ENCODE measurements at regions not wholly inside any gene's neighbourhood (a gene's known extent, or its start where the extent isn't known, plus 50 kb on each side); places are given as distances from the start of the nearest gene placed in this dataset.

- DNase-seq = no peak
These were observed 115.0 kb upstream of the RMDN2 start for GRCh38 chr2:37809931-37810570.

GRCh38 chr2:37812414-37812813, 112.7 kb upstream of the RMDN2 start:
- no peak for DNase-seq

DNA sequence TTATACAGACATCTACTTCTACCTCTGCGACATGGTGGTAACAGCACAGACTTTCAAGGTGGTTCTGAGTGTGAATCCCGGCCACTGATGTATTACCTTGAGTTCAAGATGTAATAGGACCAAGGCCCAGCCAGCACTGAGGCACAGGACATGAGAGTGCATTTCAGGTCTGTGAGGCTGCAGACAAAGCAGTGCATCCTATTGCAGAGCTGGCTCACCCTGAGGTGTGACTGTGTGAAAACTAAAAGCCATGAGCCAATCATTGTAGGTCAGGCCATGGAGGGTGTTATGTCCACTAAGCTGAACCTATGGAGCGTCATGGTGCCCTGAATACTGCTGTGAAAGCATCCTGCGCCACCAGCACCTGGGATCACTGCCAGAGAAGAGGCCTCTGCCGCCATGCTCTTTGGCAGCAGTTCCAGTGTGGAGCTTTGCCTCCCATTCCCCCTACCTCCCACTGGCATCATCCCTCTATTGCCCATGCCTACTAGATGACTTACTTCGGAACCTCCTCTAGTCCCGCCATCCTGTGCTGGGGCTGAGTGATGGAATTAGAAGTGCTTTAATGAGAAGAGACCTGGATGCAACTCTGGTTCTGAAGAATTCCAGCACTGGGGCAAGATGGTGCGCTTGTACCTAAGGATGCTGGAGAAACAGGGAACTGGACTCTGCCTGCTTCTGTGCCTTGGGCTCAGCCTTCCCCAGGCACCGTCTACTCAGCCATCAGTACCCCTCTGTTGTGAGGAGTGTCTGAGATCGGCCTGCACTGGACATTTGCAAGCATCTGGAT, 112.0 kb upstream of the RMDN2 start:
- no peak for DNase-seq

DNA sequence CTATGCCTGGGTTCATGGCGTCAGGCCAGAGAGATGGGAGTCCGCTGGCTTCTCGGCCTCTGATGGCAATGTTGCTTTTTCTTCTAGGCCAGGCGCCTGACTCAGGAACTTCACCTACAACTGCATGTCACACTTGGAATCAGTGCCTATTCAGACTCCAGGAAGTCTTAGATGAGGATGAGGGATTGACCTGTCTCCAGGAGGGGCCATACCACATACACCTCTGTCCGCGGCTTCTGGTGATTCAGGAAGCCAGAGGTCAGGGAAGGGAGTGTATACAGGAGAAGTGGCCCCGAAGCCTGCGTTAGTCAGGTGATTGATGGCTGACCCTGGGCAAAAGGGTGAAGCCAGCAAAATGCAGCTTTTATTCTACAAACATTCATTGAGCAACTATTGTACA, 109.1 kb upstream of the RMDN2 start:
- DNase-seq = no peak

DNA sequence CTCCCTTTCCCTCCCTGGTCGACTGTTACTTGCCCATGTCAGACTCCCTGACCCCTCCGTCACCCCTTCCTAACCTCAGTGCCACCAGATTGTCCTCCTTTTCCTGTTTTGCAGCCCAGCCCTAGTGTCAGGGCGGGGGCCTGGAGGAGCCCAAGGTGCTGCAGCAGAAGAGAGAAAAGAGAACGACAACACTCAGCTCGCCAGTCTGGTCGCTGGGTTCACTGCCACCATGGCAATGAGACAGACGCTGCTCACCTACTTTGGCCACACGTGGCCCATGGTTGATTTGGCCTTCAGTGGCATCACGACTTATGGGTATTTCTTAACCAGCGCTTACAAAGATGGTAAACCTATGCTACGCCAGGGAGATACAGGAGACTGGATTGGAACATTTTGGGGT, 108.4 kb upstream of the RMDN2 start:
- DNase-seq = no peak

GRCh38 chr2:37819186-37819585, 105.9 kb upstream of the RMDN2 start:
- no peak for DNase-seq

GRCh38 chr2:37820471-37820986, 104.6 kb upstream of the RMDN2 start:
- DNase-seq = no peak

- DNase-seq = no peak
These were observed 99.5 kb upstream of the RMDN2 start for GRCh38 chr2:37825586-37825985.

- DNase-seq = no peak
These were observed 98.5 kb upstream of the RMDN2 start for GRCh38 chr2:37826611-37827010.

DNA sequence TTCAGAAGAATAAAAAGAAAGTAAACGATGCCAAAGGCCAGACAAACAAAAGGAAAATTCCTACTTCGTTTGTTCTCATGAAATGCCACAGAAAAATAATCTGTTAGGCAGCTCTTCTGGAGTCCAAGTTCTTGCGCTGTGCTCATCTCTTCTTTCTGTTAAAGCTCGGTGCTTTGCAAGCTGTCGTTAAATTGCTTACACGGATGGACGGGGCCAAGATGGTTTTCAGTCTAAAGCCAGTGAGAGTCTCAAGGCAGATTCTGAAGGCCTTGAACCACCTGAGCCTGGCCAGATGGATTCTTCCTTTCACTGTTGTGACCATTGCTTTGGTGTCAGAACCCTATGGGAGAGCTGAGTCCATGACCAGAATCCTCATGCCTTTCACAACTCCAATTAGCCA, 97.6 kb upstream of the RMDN2 start:
- DNase-seq = no peak

DNA sequence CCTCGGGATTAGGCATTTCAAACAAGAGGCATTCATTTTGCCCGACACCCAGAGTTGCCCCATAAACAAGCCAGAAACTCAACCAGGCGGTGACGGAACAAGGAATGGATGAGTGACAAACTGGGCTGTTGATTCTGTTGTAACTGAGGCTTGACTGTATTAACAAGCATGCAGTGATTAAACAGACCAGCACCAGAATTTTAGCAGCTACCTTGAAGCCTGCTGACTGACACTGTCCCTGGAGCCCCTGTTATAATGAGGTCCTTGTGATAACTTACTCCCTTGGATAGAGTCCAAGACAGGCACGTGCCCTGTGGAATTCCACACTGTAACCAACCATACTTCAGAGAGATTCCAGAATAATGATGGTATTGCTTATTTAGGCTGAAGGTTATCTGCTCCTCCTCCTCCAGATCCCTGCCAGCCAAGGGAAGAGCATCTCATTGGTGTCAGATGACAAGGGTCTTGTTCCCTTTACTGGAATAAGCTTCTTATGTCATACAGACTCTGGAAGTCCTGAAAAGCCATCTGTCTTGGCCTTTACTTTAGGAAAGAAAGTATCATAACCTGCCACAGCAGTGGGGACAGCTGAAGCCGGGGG, 97.1 kb upstream of the RMDN2 start:
- no peak for DNase-seq

GRCh38 chr2:37829202-37829601, 95.9 kb upstream of the RMDN2 start:
- DNase-seq = peak; percentile 39

- no peak for DNase-seq
These were observed 95.3 kb upstream of the RMDN2 start for GRCh38 chr2:37829616-37830395.

DNA sequence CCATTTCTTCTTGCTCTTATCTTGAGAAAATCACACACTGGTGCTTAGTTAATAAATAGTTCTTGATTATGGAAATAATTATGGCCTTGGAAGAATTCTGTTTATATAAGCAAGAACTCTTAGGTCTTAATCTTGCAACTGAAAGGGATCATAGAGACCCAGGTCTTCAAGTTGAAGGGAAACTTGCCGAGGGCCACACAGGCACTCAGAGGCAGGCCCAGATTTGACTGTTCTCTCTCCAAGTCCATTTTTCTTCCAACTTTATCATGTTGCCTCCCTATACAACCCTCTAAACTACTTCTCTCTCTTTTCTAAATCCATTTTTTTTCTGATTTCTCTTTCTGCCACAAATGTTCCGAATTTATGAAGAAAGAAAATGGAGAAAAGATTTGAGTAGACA, 94.5 kb upstream of the RMDN2 start:
- DNase-seq = no peak

DNA sequence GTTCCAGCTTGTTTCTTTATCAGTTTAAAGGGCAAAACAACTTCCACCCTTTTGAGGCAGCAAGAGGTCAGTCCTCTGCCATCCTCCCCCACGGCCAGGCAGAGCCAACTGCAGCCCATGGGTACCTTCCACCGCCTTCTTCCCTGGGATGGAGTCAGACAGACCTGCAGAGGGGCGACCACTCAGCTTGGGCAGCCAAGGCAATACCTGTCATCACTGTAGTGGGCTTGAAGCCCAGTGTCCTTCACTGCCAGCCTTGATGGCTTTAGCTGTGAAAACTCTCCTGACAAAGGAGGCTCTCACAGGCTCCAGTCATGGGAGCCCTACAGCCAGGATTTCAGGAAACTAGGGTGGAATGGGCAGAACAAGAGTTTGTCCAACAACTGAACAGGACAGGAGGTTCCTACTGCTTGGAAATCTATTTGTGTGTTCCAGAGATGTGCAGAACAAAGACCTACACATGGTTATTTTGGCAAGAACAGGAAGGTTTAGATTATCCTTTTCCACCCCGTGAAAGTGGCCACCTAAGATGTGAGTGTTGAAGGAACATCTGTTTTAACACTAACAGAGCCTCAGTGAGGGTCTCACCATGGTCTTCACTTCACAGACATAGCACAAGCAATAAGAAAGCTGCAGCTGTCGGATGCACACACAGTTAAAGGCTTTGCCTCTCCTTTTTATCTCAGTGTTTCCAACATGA, 93.9 kb upstream of the RMDN2 start:
- no peak for DNase-seq

DNA sequence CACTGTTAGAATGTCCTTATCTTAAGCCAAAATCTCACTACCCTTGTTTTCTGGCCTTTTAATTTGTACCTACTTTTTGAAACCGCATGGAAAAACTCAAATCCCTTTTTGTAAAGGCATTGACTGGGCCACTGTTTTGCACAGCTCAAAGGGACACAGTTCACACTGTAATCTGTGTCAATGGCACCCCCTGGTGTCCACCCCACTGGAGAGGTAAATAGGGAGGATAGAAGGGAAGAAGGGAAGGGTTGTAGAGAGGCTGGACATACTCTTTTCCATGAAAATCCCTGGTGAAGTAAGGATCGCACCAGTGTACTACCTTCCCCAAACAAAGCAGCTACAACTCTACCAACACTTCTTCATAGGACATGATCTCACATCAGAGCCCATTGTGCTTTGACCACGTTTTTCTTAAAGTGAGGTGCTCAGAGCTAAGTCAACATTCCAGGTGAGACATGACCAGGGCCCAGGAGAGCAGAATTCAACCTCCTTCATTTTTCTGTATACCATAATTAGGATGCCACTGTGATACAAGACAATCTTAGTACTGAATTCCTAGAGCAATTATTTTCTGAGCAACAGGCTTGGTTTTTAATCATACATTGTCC, 92.4 kb upstream of the RMDN2 start:
- peak; percentile 76 for DNase-seq

DNA sequence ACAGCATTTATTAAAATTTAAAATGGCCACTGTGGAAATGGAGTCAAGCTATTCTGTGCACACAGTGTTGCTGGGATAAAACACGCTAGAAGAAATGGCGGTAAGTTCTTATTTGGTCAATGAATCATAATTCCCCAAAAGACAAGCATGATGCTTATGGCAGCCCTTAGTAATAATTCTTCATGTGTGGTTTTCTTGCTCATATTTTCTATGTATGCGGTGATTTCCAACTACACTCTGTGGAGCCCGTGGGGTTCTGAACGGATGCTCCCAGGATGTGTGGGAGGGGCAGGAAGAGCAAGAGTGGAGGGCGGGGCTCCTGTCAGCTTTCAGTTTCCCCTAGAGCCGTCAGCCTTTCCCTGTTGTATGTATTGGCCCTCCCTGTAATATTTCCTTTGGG, 91.7 kb upstream of the RMDN2 start:
- no peak for DNase-seq

GRCh38 chr2:37836270-37836669, 88.8 kb upstream of the RMDN2 start:
- DNase-seq = no peak

- no peak for DNase-seq
These were observed 88.4 kb upstream of the RMDN2 start for GRCh38 chr2:37836711-37837110.

- no peak for DNase-seq
These were observed 87.3 kb upstream of the RMDN2 start for GRCh38 chr2:37837628-37838328.

DNA sequence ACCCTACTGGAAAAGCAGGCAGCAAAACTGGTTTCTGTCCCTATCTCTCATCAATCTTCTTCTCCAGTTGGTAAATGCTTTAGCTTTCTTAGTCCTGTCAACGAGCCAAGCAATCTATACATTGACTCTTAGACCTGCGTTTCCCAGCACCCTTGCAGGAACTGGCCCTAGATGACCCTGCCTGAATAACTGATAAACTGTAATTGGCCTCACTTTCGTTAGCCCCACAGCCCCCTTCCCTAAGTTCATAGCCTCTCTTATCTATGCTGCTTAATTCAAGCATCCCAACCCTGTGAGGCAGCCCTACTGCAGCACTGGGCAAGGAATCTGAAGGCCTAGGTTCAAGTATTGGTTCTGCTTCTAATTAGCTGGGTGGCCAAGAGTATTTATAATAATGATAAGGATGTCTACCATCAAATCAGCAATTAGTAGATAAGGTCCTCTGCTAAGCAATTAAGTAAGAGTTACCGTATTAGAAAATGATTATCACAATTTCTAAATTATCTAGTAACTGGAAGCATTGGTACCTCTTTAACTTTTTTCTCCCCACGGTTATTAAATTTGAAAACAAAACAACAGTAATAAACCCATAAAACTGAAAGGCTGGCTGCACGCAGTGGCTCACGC, 86.4 kb upstream of the RMDN2 start:
- no peak for DNase-seq
